GM23248 (cell line): ENCODE measurements at regions not wholly inside any gene's neighbourhood (a gene's known extent, or its start where the extent isn't known, plus 50 kb on each side); places are given as distances from the start of the nearest gene placed in this dataset.

Experiments
- EZH2 ChIP-seq: fragments of 200-600 bp; sonication (generic); IDR thresholded peaks from 2 replicates; pipeline ENCODE4 v1.6.1; 2018; ENCODE audit warnings: antibody characterized with exemption, mild to moderate bottlenecking; ENCODE audit not compliant: insufficient read depth, poor library complexity, severe bottlenecking
- EZH2phosphoT487 ChIP-seq: fragments of 200-600 bp; sonication (generic); IDR thresholded peaks from 2 replicates; pipeline ENCODE4 v1.6.1; 2018; ENCODE audit warnings: antibody characterized with exemption, moderate library complexity, mild to moderate bottlenecking, low read depth; ENCODE audit not compliant: insufficient read depth

- no peak for TF ChIP-seq EZH2
- TF ChIP-seq EZH2phosphoT487: no peak
Observed at GRCh38 chr6:76453270-76453669, 380.8 kb upstream of the IMPG1 start.
